IMR-90 (cell line): ENCODE measurements at regions not wholly inside any gene's neighbourhood (a gene's known extent, or its start where the extent isn't known, plus 50 kb on each side); places are given as distances from the start of the nearest gene placed in this dataset.

Experiments used
- ATAC-seq: fragments of 200-7000 bp; cut with Tn5 transposase; 2 replicates; pipeline ENCODE4 v1.9.1; 2020; ENCODE audit warnings: low read depth, mild to moderate bottlenecking, moderate library complexity
- BruUV-seq: library from RNA; stranded (reverse); fragments of 400-500 nt; replicated peaks from 2 replicates; lab custom pipeline; 2021; lab: Mats Ljungman, UMichigan
- CTCF ChIA-PET: fragments of 300-600 bp; formaldehyde crosslinking; extraction: SDS; loops from one replicate; lab custom pipeline; 2021; ENCODE audit warnings: antibody characterized with exemption; lab: Yijun Ruan, JAX
- POLR2A ChIA-PET: fragments of 300-600 bp; sonication (Branson Sonifier 250); formaldehyde crosslinking; loops from one replicate; lab custom pipeline; 2022; ENCODE audit warnings: antibody characterized with exemption; ENCODE audit not compliant: unreplicated experiment; lab: Charles Lee
- DNase-seq: peaks from one replicate; pipeline ENCODE4 v3.0.0; 2013
- H2AFZ ChIP-seq: replicated peaks from 2 replicates; pipeline ENCODE3; 2013; ENCODE audit warnings: low read length, mild to moderate bottlenecking; ENCODE audit not compliant: poor library complexity
- H2AK5ac ChIP-seq: 2 replicates; pipeline ENCODE4 v1.6.1; 2013; ENCODE audit warnings: low read depth, low read length, inconsistent platforms
- H2AK9ac ChIP-seq: replicated peaks from 2 replicates; pipeline ENCODE3; 2013; ENCODE audit warnings: mild to moderate bottlenecking, low read depth, low read length, moderate library complexity; ENCODE audit not compliant: poor library complexity
- H2BK120ac ChIP-seq: 2 replicates; pipeline ENCODE4 v1.6.1; 2013; ENCODE audit warnings: low read depth, low read length, inconsistent platforms
- H2BK15ac ChIP-seq: 3 replicates; pipeline ENCODE4 v1.6.1; 2013; ENCODE audit warnings: low read depth, low read length, inconsistent platforms
- H2BK20ac ChIP-seq: 2 replicates; pipeline ENCODE4 v1.6.1; 2013; ENCODE audit warnings: low read depth, mild to moderate bottlenecking, inconsistent platforms, low read length, moderate library complexity
- H2BK5ac ChIP-seq: 2 replicates; pipeline ENCODE4 v1.6.1; 2013; ENCODE audit warnings: mild to moderate bottlenecking, low read depth, low read length, inconsistent platforms; ENCODE audit not compliant: poor library complexity, severe bottlenecking
- H3K14ac ChIP-seq: replicated peaks from 2 replicates; pipeline ENCODE4 v1.6.1; 2013; ENCODE audit warnings: low read depth, low read length, inconsistent platforms
- H3K18ac ChIP-seq: 2 replicates; pipeline ENCODE4 v1.6.1; 2013; ENCODE audit warnings: low read depth, low read length, control low read depth
- H3K23ac ChIP-seq: 2 replicates; pipeline ENCODE4 v1.6.1; 2013; ENCODE audit warnings: low read depth, low read length, inconsistent platforms
- H3K27ac ChIP-seq: 2 replicates; pipeline ENCODE4 v1.5.1; 2013; ENCODE audit warnings: mild to moderate bottlenecking, control low read depth, low read length; ENCODE audit not compliant: insufficient read depth
- H3K27me3 ChIP-seq: 2 replicates; pipeline ENCODE4 v1.6.1; 2013; ENCODE audit warnings: low read length; ENCODE audit not compliant: control insufficient read depth, insufficient read depth
- H3K36me3 ChIP-seq: 2 replicates; pipeline ENCODE4 v1.6.1; 2013; ENCODE audit warnings: low read length, mixed read lengths; ENCODE audit not compliant: control insufficient read depth, insufficient read depth
- H3K4ac ChIP-seq: 2 replicates; pipeline ENCODE4 v1.6.1; 2013; ENCODE audit warnings: low read depth, low read length, inconsistent platforms
- H3K4me1 ChIP-seq: 2 replicates; pipeline ENCODE4 v1.6.1; 2013; ENCODE audit warnings: low read length, mixed read lengths; ENCODE audit not compliant: control insufficient read depth, insufficient read depth
- H3K4me2 ChIP-seq: 2 replicates; pipeline ENCODE4 v1.6.1; 2013; ENCODE audit warnings: low read depth, mild to moderate bottlenecking, control low read depth, low read length, moderate library complexity
- H3K4me3 ChIP-seq: 2 replicates; pipeline ENCODE4 v1.5.1; 2013; ENCODE audit warnings: low read depth, mild to moderate bottlenecking, control low read depth, low read length, moderate library complexity; ENCODE audit not compliant: insufficient read depth
- H3K56ac ChIP-seq: 2 replicates; pipeline ENCODE4 v1.6.1; 2013; ENCODE audit warnings: low read length, inconsistent platforms; ENCODE audit not compliant: insufficient read depth; ENCODE audit errors: extremely low read depth
- H3K79me1 ChIP-seq, 2 experiments: 2 replicates each; pipeline ENCODE4 v1.6.1; 2013; ENCODE audit warnings: low read length in 2 of 2, inconsistent platforms in 1 of 2, low read depth in 1 of 2
- H3K9ac ChIP-seq: 2 replicates; pipeline ENCODE4 v1.6.1; 2013; ENCODE audit warnings: low read depth, low read length, control low read depth
- H3K9me1 ChIP-seq: 2 replicates; pipeline ENCODE4 v1.6.1; 2013; ENCODE audit warnings: low read length, inconsistent platforms; ENCODE audit not compliant: insufficient read depth
- H3K9me3 ChIP-seq: 2 replicates; pipeline ENCODE4 v1.6.1; 2013; ENCODE audit warnings: low read length; ENCODE audit not compliant: control insufficient read depth, insufficient read depth
- H4K20me1 ChIP-seq: 2 replicates; pipeline ENCODE4 v1.6.1; 2013; ENCODE audit warnings: low read length, inconsistent platforms; ENCODE audit not compliant: insufficient read depth
- H4K5ac ChIP-seq: 2 replicates; pipeline ENCODE4 v1.6.1; 2013; ENCODE audit warnings: mild to moderate bottlenecking, low read depth, low read length, control low read depth
- H4K8ac ChIP-seq, 2 experiments: 2 replicates each; pipeline ENCODE4 v1.6.1; 2013; ENCODE audit warnings: low read depth in 2 of 2, low read length in 2 of 2, control low read depth in 1 of 2, inconsistent platforms in 1 of 2
- H4K91ac ChIP-seq: 2 replicates; pipeline ENCODE4 v1.6.1; 2013; ENCODE audit warnings: low read depth, low read length, inconsistent platforms; ENCODE audit not compliant: insufficient read depth
- CEBPB ChIP-seq: IDR thresholded peaks from 2 replicates; pipeline ENCODE4 v1.6.1; 2012; ENCODE audit warnings: low read depth, low read length, improper control_type of control experiment
- ELK1 ChIP-seq: fragments of 150-350 bp; IDR thresholded peaks from 2 replicates; pipeline ENCODE4 v1.6.1; 2016; ENCODE audit warnings: low read depth, mild to moderate bottlenecking, low read length, moderate library complexity, borderline replicate concordance
- MAFK ChIP-seq: IDR thresholded peaks from 2 replicates; pipeline ENCODE4 v1.6.1; 2012; ENCODE audit warnings: low read depth, low read length, improper control_type of control experiment
- MAZ ChIP-seq: IDR thresholded peaks from 2 replicates; pipeline ENCODE4 v1.6.1; 2012; ENCODE audit warnings: low read depth, mild to moderate bottlenecking, low read length, improper control_type of control experiment, moderate library complexity, borderline replicate concordance
- MXI1 ChIP-seq: IDR thresholded peaks from 2 replicates; pipeline ENCODE4 v1.6.1; 2012; ENCODE audit warnings: low read depth, mild to moderate bottlenecking, low read length, moderate library complexity, borderline replicate concordance
- NFE2L2 ChIP-seq: fragments of 150-350 bp; IDR thresholded peaks from 2 replicates; pipeline ENCODE4 v1.6.1; 2016; ENCODE audit warnings: low read depth, mild to moderate bottlenecking, low read length
- POLR2A ChIP-seq: IDR thresholded peaks from 2 replicates; pipeline ENCODE4 v1.6.1; 2012; ENCODE audit warnings: mild to moderate bottlenecking, low read depth, low read length
- RFX5 ChIP-seq: IDR thresholded peaks from 2 replicates; pipeline ENCODE4 v1.8.0; 2012; ENCODE audit warnings: low read depth, mild to moderate bottlenecking, low read length, moderate library complexity
- USF2 ChIP-seq: fragments of 150-350 bp; IDR thresholded peaks from 2 replicates; pipeline ENCODE4 v1.6.1; 2017; ENCODE audit warnings: mild to moderate bottlenecking, antibody characterized with exemption, low read length, low read depth
- WGBS, 2 experiments: methylation state at CpG; one replicate each; pipeline versions ENCODE4 v1.1.5 to v1.1.7; 2013; ENCODE audit warnings: missing lambda C conversion rate in 2 of 2; ENCODE audit not compliant: insufficient read length in 1 of 2; ENCODE audit errors: extremely low coverage in 2 of 2; 5-methylcytosine and 5-hydroxymethylcytosine counted together
- dilution Hi-C: fragments of 300-500 bp; cut with HindIII; formaldehyde crosslinking; loops from one replicate; pipeline ENCODE4 v1.14.3; 2018; ENCODE audit warnings: low sequenced_read_pairs; ENCODE audit not compliant: unreplicated experiment
- in situ Hi-C: fragments of 300-500 bp; cut with MboI; formaldehyde crosslinking; loops from 3 replicates; pipeline ENCODE4 v1.14.3; 2019; ENCODE audit warnings: low sequenced_read_pairs, inconsistent platforms, mixed read lengths
- intact Hi-C: fragments of 100-400 bp; cut with micrococcal nuclease; formaldehyde crosslinking; loops from 2 replicates; pipeline ENCODE4 v1.10.0; 2022

- Histone ChIP-seq H3K36me3 (no peaks in the 10 kb centered on the region), H3K9ac (no peak overlapping the region), H2BK15ac (no peak overlapping the region), H3K27ac (no peak overlapping the region), H3K79me1 (no peaks in the 10 kb centered on the region), H4K5ac (no peak overlapping the region), H3K4me2 (no peak overlapping the region), H2AK5ac (no peak overlapping the region), H2AFZ (no peak overlapping the region), H3K9me1 (no peaks in the 10 kb centered on the region), H2AK9ac (no peak overlapping the region), H3K14ac (no peak overlapping the region), H3K18ac (no peak overlapping the region), H4K8ac (no peak overlapping the region), H3K56ac (no peak overlapping the region), H3K4me1 (no peaks in the 10 kb centered on the region), H3K27me3 (no peaks in the 10 kb centered on the region), H4K20me1 (no peaks in the 10 kb centered on the region), H4K91ac (no peak overlapping the region), H2BK120ac (no peak overlapping the region), H3K23ac (no peak overlapping the region), H2BK20ac (no peak overlapping the region), H3K4me3 (no peak overlapping the region), H2BK5ac (no peak overlapping the region), H3K9me3 (no peaks in the 10 kb centered on the region), H3K4ac (no peak overlapping the region)
- in situ Hi-C loops (loop anchor here (25.0 kb wide), 1 partner anchor 723 kb away; no protein-coding TSS in a partner anchor), intact Hi-C loops (no loop called here), dilution Hi-C loops (no loop called here)
- no peak for DNase-seq
- ChIA-PET POLR2A (no interaction called here), CTCF (no interaction called here)
- ATAC-seq, result no peak
- TF ChIP-seq MXI1 (no peak), MAFK (no peak), USF2 (no peak), NFE2L2 (no peak), ELK1 (no peak), CEBPB (no peak), POLR2A (no peak), MAZ (no peak), RFX5 (no peak)
- no TSS peak for BruUV-seq
- WGBS, 2 experiments, result 87% methylated on average over 4 of the region's 13 CpGs; no CpG with 5 or more reads in 1 of the 2 experiments
Measured at GRCh38 chr1:37310064-37310463, 164.3 kb upstream of the ZC3H12A start.
